Progenitor cell of endocrine pancreas (in vitro differentiated cells): ENCODE measurements at regions not wholly inside any gene's neighbourhood (a gene's known extent, or its start where the extent isn't known, plus 50 kb on each side); places are given as distances from the start of the nearest gene placed in this dataset.

Source experiments
- DNase-seq: peaks from one replicate; pipeline ENCODE4 v3.0.0; 2021; ENCODE audit warnings: low spot score; ENCODE audit not compliant: unreplicated experiment
- H3K27ac Mint-ChIP-seq: 2 replicates; pipeline ENCODE4 v1.8.0; 2021; ENCODE audit warnings: mild to moderate bottlenecking, moderate library complexity, mixed read lengths
- H3K27me3 Mint-ChIP-seq: 2 replicates; pipeline ENCODE4 v1.8.0; 2021; ENCODE audit warnings: mixed read lengths
- H3K36me3 Mint-ChIP-seq: 2 replicates; pipeline ENCODE4 v1.8.0; 2022; ENCODE audit warnings: mixed read lengths; ENCODE audit not compliant: insufficient read depth
- H3K4me1 Mint-ChIP-seq: 2 replicates; pipeline ENCODE4 v1.8.0; 2021; ENCODE audit warnings: low read depth, mixed read lengths
- H3K4me3 Mint-ChIP-seq: 2 replicates; pipeline ENCODE4 v1.8.0; 2021; ENCODE audit warnings: low read depth, mild to moderate bottlenecking, moderate library complexity, mixed read lengths
- H3K9me3 Mint-ChIP-seq: 2 replicates; pipeline ENCODE4 v1.8.0; 2021; ENCODE audit warnings: low read depth, mixed read lengths
- CTCF ChIP-seq: fragments of 200-600 bp; sonication (generic); IDR thresholded peaks from one replicate; pipeline ENCODE4 v1.5.0; 2021; ENCODE audit warnings: antibody characterized with exemption, mild to moderate bottlenecking; ENCODE audit not compliant: unreplicated experiment

DNA sequence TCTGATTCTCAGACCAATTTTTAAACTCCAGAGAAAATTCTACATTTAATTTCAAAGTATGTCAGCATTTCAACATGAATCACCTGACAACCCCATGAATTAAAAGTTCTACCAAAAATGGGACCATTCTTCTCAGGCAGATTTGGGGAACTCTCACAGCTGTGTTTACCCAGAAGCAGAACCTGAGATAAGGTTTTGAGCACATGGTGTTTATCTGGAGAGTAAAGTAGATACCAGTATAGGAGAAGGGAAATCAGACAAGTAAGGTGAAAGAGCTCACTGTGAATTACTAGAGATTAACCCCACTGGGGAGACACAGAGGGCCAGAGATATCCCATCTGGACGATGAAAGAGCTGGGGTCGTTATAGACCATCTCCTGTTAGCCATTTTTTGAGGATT is 729.1 kb downstream of the DNAH5 start:
- H3K4me1 Mint-ChIP-seq = peaks cover 21% of the 10 kb centered on the region
- H3K9me3 Mint-ChIP-seq = peaks cover 10% of the 10 kb centered on the region
- DNase-seq = no peak
- TF ChIP-seq CTCF = no peak
- peak overlapping the region; percentile 37 for H3K27ac Mint-ChIP-seq
- no peaks in the 10 kb centered on the region for H3K27me3 Mint-ChIP-seq
- no peak overlapping the region for H3K4me3 Mint-ChIP-seq
- peaks cover 1% of the 10 kb centered on the region for H3K36me3 Mint-ChIP-seq

DNA sequence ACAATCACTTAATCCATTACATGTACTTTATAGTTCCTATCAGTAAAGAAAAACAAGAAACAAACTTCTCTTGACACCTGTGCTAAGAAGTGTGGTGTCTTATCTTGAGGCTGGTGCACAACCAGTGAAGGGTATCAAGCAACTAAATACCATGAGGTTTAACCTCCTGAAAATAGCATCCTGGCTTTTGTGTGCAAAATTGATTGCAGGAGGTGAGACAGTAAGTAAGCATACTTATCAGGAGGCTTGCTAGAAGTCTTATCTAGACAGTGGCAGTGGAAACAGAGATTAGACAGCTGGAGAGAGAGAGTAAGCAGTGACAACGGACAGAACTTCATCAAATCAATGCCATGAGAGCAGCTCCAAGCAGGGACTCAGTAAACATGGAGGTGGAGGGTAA is 730.3 kb downstream of the DNAH5 start:
- Mint-ChIP-seq H3K27me3 (peaks cover 2% of the 10 kb centered on the region), H3K9me3 (peaks cover 10% of the 10 kb centered on the region), H3K36me3 (no peaks in the 10 kb centered on the region), H3K4me3 (no peak overlapping the region), H3K4me1 (peaks cover 21% of the 10 kb centered on the region), H3K27ac (peak overlapping the region; percentile 54)
- no peak for TF ChIP-seq CTCF
- no peak for DNase-seq

- peaks cover 21% of the 10 kb centered on the region for H3K4me1 Mint-ChIP-seq
- no peaks in the 10 kb centered on the region for H3K36me3 Mint-ChIP-seq
- H3K9me3 Mint-ChIP-seq = peaks cover 9% of the 10 kb centered on the region
- TF ChIP-seq CTCF = no peak
- no peak for DNase-seq
- no peak overlapping the region for H3K4me3 Mint-ChIP-seq
- peaks cover 4% of the 10 kb centered on the region for H3K27me3 Mint-ChIP-seq
- H3K27ac Mint-ChIP-seq = no peak overlapping the region
These were observed 731.6 kb downstream of the DNAH5 start for GRCh38 chr5:13212886-13213285.

DNA sequence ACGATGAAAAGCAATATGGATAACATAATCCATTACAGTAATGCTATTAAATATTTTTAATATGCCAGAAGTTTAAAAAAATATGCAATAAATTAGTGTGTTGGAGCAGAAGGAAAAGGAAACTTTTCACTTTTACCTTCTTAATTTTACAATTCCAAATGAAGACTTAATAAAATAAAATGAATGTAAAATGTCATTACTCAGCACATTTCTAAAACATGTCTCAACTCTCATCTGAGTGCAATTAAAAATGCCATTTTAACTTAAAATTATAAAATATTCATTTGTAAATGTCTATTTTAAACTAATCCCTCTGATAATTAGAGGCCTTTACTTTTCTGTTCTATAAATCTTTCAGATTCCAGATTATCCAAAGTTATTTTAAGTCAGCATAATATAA is 733.4 kb downstream of the DNAH5 start:
- Mint-ChIP-seq H3K4me1 (peaks cover 21% of the 10 kb centered on the region), H3K27ac (no peak overlapping the region), H3K9me3 (peaks cover 9% of the 10 kb centered on the region), H3K4me3 (no peak overlapping the region), H3K36me3 (no peaks in the 10 kb centered on the region), H3K27me3 (peaks cover 4% of the 10 kb centered on the region)
- no peak for TF ChIP-seq CTCF
- DNase-seq = no peak

DNA sequence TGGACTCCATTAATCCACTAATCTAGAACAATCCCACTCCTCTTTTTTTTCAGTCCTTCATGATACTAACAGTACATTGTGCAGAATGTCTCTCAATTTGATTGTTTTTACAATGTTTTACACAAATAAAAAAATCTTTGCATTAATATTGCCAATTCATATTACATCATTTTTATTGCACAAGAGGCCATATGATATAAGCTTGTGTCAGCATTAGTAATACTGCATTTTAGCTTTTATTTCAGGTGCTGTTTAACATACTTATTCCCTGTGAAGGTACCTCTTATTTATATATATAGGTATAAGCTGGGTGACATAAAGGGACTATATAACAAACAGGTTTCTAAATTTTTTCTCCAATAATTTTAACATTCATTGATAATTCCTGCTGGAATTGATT is 737.4 kb downstream of the DNAH5 start:
- H3K4me1 Mint-ChIP-seq = no peaks in the 10 kb centered on the region
- H3K27ac Mint-ChIP-seq = no peak overlapping the region
- DNase-seq = no peak
- no peak for TF ChIP-seq CTCF
- H3K4me3 Mint-ChIP-seq = no peak overlapping the region
- peaks cover 8% of the 10 kb centered on the region for H3K27me3 Mint-ChIP-seq
- peaks cover 3% of the 10 kb centered on the region for H3K36me3 Mint-ChIP-seq
- H3K9me3 Mint-ChIP-seq = peaks cover 13% of the 10 kb centered on the region
